ENCODE measurements at regions not wholly inside any gene's neighbourhood (a gene's known extent, or its start where the extent isn't known, plus 50 kb on each side); places are given as distances from the start of the nearest gene placed in this dataset.

- H3K27me3 ChIP-seq (replicated peaks; ENCODE audit: insufficient read depth): no peaks in the 10 kb centered on the region
- no peaks in the 10 kb centered on the region for H3K9me3 ChIP-seq
- H3K4me3 ChIP-seq: no peak overlapping the region
- no peak overlapping the region for H3K27ac ChIP-seq
- DNase-seq (ENCODE audit: low spot score) (no peak), ATAC-seq (ENCODE audit: insufficient number of reproducible peaks, low FRiP score, low read depth) (no peak)
- TF ChIP-seq CTCF (IDR thresholded peaks at IDR 0.05): no peak
- H3K36me3 ChIP-seq: no peaks in the 10 kb centered on the region
- no peaks in the 10 kb centered on the region for H3K4me1 ChIP-seq (ENCODE audit: control insufficient read depth in 1 of 2, low read depth in 2 of 2)
Observed at GRCh38 chr6:97460394-97461080, 177.5 kb upstream of the MMS22L start.

GRCh38 chr6:97461218-97461617 lies 178.2 kb upstream of the MMS22L start:
- DNase-seq (ENCODE audit: low spot score): no peak
- Histone ChIP-seq H3K27me3 (replicated peaks; ENCODE audit: insufficient read depth) (no peaks in the 10 kb centered on the region), H3K9me3 (no peaks in the 10 kb centered on the region), H3K4me3 (no peak overlapping the region), H3K27ac (no peak overlapping the region), H3K4me1 (ENCODE audit: control insufficient read depth in 1 of 2, low read depth in 2 of 2) (no peaks in the 10 kb centered on the region), H3K36me3 (no peaks in the 10 kb centered on the region)
- no peak for ATAC-seq (ENCODE audit: insufficient number of reproducible peaks, low FRiP score, low read depth)
- no peak for TF ChIP-seq CTCF (IDR thresholded peaks at IDR 0.05)

- Histone ChIP-seq H3K36me3 (no peaks in the 10 kb centered on the region), H3K27ac (no peak overlapping the region)
Observed at GRCh38 chr6:97462031-97462430, 179.0 kb upstream of the MMS22L start.

GRCh38 chr6:97462938-97463598 lies 180.1 kb upstream of the MMS22L start:
- no peak overlapping the region for H3K4me3 ChIP-seq
- H3K27me3 ChIP-seq (replicated peaks; ENCODE audit: insufficient read depth): no peaks in the 10 kb centered on the region
- no peaks in the 10 kb centered on the region for H3K9me3 ChIP-seq
- DNase-seq (ENCODE audit: low spot score) (no peak), ATAC-seq (ENCODE audit: insufficient number of reproducible peaks, low FRiP score, low read depth) (no peak)
- H3K4me1 ChIP-seq (ENCODE audit: control insufficient read depth in 1 of 2, low read depth in 2 of 2): no peaks in the 10 kb centered on the region
- no peak for TF ChIP-seq CTCF (IDR thresholded peaks at IDR 0.05)
- no peaks in the 10 kb centered on the region for H3K36me3 ChIP-seq
- H3K27ac ChIP-seq: no peak overlapping the region

More at GRCh38 chr6:97462031-97462430, 179.0 kb upstream of the MMS22L start:
- no peak for ATAC-seq (ENCODE audit: insufficient number of reproducible peaks, low FRiP score, low read depth)
- no peak overlapping the region for H3K4me3 ChIP-seq
- H3K27me3 ChIP-seq (replicated peaks; ENCODE audit: insufficient read depth): no peaks in the 10 kb centered on the region
- TF ChIP-seq CTCF (IDR thresholded peaks at IDR 0.05): no peak
- no peak for DNase-seq (ENCODE audit: low spot score)
- H3K4me1 ChIP-seq (ENCODE audit: control insufficient read depth in 1 of 2, low read depth in 2 of 2): no peaks in the 10 kb centered on the region
- H3K9me3 ChIP-seq: no peaks in the 10 kb centered on the region

- Histone ChIP-seq H3K9me3 (no peaks in the 10 kb centered on the region), H3K4me3 (no peak overlapping the region), H3K27me3 (replicated peaks; ENCODE audit: insufficient read depth) (no peaks in the 10 kb centered on the region), H3K4me1 (ENCODE audit: control insufficient read depth in 1 of 2, low read depth in 2 of 2) (no peaks in the 10 kb centered on the region), H3K36me3 (no peaks in the 10 kb centered on the region), H3K27ac (no peak overlapping the region)
- no peak for DNase-seq (ENCODE audit: low spot score)
- no peak for ATAC-seq (ENCODE audit: insufficient number of reproducible peaks, low FRiP score, low read depth)
- TF ChIP-seq CTCF (IDR thresholded peaks at IDR 0.05): no peak
Observed at GRCh38 chr6:97465877-97466561, 183.0 kb upstream of the MMS22L start.
